Inflammatory macrophage (primary cell): ENCODE measurements at regions not wholly inside any gene's neighbourhood (a gene's known extent, or its start where the extent isn't known, plus 50 kb on each side); places are given as distances from the start of the nearest gene placed in this dataset.

Experiments
- DNase-seq, 2 donors: peaks; one replicate each; pipeline ENCODE4 v3.0.0-alpha.2; 2020 to 2022

GRCh38 chr15:100703032-100703578 lies 100.7 kb downstream of the ASB7 start:
- DNase-seq: no peak

- DNase-seq: no peak
Observed at GRCh38 chr15:100703671-100704070, 101.3 kb downstream of the ASB7 start.

- DNase-seq: no peak
Observed at GRCh38 chr15:100704281-100705055, 102.1 kb downstream of the ASB7 start.

- DNase-seq: no peak
Observed at GRCh38 chr15:100705065-100705464, 102.7 kb downstream of the ASB7 start.

- no peak for DNase-seq
Observed at GRCh38 chr15:100705841-100706240, 103.5 kb downstream of the ASB7 start.

- no peak for DNase-seq
Observed at GRCh38 chr15:100707229-100707628, 104.8 kb downstream of the ASB7 start.

GRCh38 chr15:100708916-100709315 lies 106.5 kb downstream of the ASB7 start:
- no peak for DNase-seq

- DNase-seq: no peak
Observed at GRCh38 chr15:100710222-100710621, 107.8 kb downstream of the ASB7 start.

- no peak for DNase-seq
Observed at GRCh38 chr15:100710744-100711515, 108.5 kb downstream of the ASB7 start.

- no peak for DNase-seq
Observed at GRCh38 chr15:100711516-100712021, 109.2 kb downstream of the ASB7 start.

- DNase-seq: no peak
Observed at GRCh38 chr15:100712226-100712625, 109.8 kb downstream of the ASB7 start.

- no peak for DNase-seq
Observed at GRCh38 chr15:100713163-100713867, 110.9 kb downstream of the ASB7 start.

GRCh38 chr15:100714034-100714748 lies 111.8 kb downstream of the ASB7 start:
- no peak for DNase-seq

- no peak for DNase-seq
Observed at GRCh38 chr15:100714749-100715342, 112.5 kb downstream of the ASB7 start.

GRCh38 chr15:100715571-100716455 lies 113.4 kb downstream of the ASB7 start:
- DNase-seq: no peak

- DNase-seq: no peak
Observed at GRCh38 chr15:100716456-100717085, 114.2 kb downstream of the ASB7 start.

GRCh38 chr15:100717596-100717995 lies 115.2 kb downstream of the ASB7 start:
- no peak for DNase-seq

GRCh38 chr15:100718075-100718980 lies 115.9 kb downstream of the ASB7 start:
- DNase-seq: no peak

- no peak for DNase-seq
Observed at GRCh38 chr15:100720406-100720967, 118.1 kb downstream of the ASB7 start.
